ENCODE measurements at regions not wholly inside any gene's neighbourhood (a gene's known extent, or its start where the extent isn't known, plus 50 kb on each side); places are given as distances from the start of the nearest gene placed in this dataset.
"Not testable (repeated sequence)": the region's sequence is repeated elsewhere in the genome, so short reads cannot be mapped to it uniquely, and the experiment has no call there.

DNA sequence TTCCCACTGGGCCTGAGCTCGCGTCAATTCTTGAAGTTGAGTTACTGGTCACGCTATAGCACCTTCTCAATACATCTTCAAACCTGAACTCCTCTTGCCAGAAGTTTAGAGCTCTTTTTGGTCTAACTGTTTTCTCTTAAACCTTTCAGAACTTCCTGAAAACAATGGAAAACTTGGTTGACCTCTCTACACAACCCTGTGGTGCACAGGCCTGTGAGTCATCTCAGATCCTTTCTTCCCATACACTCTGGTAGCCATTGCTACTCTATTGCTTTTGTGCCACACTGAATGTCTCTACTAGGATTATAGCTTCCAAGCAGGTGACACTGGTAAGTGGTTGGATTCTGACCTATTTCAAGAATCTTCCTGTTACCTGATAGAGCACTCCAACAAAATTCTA, 321.5 kb upstream of the FSIP2 start:
- no peaks in the 10 kb centered on the region for H3K9me3 ChIP-seq (ENCODE audit: control insufficient read depth in 2 of 2, insufficient read depth in 1 of 2, low read length in 1 of 2)
- no peaks in the 10 kb centered on the region for H3K36me3 ChIP-seq (ENCODE audit: control insufficient read depth in 2 of 2, insufficient read depth in 2 of 2, low read length in 1 of 2)
- H3K27me3 ChIP-seq (ENCODE audit: control insufficient read depth in 2 of 2, insufficient read depth in 1 of 2, low read length in 1 of 2), result no peaks in the 10 kb centered on the region
- WGBS, result 90% methylated on average over 3 of the region's 3 CpGs
- no peak for DNase-seq (ENCODE audit: low read depth in 6 of 9, low spot score in 9 of 9)
- no peaks in the 10 kb centered on the region for H3K4me1 ChIP-seq (ENCODE audit: control insufficient read depth in 2 of 2, insufficient read depth in 2 of 2, low read length in 2 of 2)
- H3K4me3 ChIP-seq (ENCODE audit: low read length in 2 of 2), result no peak overlapping the region
- H3K27ac ChIP-seq (ENCODE audit: low read depth in 1 of 2, low read length in 1 of 2), result no peak overlapping the region

DNA sequence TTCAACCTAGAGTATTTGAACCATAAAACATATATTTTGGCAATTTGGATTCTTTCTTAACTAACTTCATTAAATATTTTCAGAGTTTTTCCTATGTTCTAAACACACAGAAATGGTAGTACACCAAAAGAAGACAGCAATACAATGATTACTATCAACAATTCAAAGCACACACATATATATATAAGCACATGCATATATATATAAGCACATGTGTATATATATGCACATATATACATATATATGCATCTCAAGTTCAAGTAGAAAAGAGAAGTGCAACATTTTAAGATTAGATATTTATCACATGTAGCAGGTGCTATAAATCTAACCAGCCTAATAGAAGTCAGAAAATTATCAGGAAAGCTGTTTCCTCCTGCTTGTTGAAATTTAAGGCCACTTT, 320.9 kb upstream of the FSIP2 start:
- H3K27ac ChIP-seq (ENCODE audit: low read depth in 1 of 2, low read length in 1 of 2), result no peak overlapping the region

DNA sequence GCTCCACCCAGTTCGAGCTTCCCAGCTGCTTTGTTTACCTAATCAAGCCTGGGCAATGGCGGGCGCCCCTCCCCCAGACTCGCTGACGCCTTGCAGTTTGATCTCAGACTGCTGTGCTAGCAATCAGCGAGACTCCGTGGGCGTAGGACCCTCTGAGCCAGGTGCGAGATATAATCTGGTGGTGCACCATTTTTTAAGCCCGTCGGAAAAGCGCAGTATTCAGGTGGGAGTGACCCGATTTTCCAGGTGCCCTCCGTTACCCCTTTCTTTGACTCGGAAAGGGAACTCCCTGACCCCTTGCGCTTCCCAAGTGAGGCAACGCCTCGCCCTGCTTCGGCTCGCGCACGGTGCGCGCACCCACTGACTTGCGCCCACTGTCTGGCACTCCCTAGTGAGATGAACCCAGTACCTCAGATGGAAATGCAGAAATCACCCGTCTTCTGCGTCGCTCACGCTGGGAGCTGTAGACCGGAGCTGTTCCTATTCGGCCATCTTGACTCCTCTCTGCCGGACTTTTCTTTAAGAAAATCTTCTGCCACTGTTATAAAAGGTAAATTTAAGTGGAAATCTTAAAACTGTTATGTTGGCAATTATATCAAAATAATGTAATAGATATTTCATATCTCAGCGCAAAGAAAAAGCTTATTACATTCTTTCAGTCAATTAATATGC, 313.5 kb upstream of the FSIP2 start:
- peak in 2 of 9 donors; percentile 19 to 44 for DNase-seq (ENCODE audit: low read depth in 6 of 9, low spot score in 9 of 9)
- not testable (repeated sequence) for H3K9me3 ChIP-seq (ENCODE audit: control insufficient read depth in 2 of 2, insufficient read depth in 1 of 2, low read length in 1 of 2); H3K36me3 ChIP-seq (ENCODE audit: control insufficient read depth in 2 of 2, insufficient read depth in 2 of 2, low read length in 1 of 2); H3K4me1 ChIP-seq (ENCODE audit: control insufficient read depth in 2 of 2, insufficient read depth in 2 of 2, low read length in 2 of 2); H3K27ac ChIP-seq (ENCODE audit: low read depth in 1 of 2, low read length in 1 of 2); H3K4me3 ChIP-seq (ENCODE audit: low read length in 2 of 2); H3K27me3 ChIP-seq (ENCODE audit: control insufficient read depth in 2 of 2, insufficient read depth in 1 of 2, low read length in 1 of 2)
- WGBS, result 82% methylated on average over 33 of the region's 33 CpGs

More for the DNA sequence above, 320.9 kb upstream of the FSIP2 start:
- H3K36me3 ChIP-seq (ENCODE audit: control insufficient read depth in 2 of 2, insufficient read depth in 2 of 2, low read length in 1 of 2), result no peaks in the 10 kb centered on the region
- H3K9me3 ChIP-seq (ENCODE audit: control insufficient read depth in 2 of 2, insufficient read depth in 1 of 2, low read length in 1 of 2), result no peaks in the 10 kb centered on the region
- DNase-seq (ENCODE audit: low read depth in 6 of 9, low spot score in 9 of 9), result no peak
- H3K4me1 ChIP-seq (ENCODE audit: control insufficient read depth in 2 of 2, insufficient read depth in 2 of 2, low read length in 2 of 2), result no peaks in the 10 kb centered on the region
- no peak overlapping the region for H3K4me3 ChIP-seq (ENCODE audit: low read length in 2 of 2)
- no peaks in the 10 kb centered on the region for H3K27me3 ChIP-seq (ENCODE audit: control insufficient read depth in 2 of 2, insufficient read depth in 1 of 2, low read length in 1 of 2)

DNA sequence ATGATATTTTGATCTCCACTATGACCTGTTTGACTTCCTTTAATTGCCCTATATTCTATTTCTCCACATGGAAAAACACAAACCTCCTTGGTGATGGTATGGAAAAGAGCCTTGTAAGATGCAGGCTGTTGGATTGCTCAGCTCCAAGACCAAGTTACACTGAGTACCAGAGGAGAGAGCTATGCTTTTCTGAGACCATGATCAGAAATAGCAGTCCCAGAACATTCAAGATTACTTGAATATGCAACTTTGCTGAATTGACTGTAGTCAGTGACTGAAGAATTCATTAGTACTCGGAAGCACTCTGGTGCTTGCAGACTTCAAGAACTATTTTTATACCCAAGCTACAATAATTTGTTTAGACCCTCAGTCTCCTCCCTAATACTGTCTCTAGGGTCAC, 310.6 kb upstream of the FSIP2 start:
- Histone ChIP-seq H3K4me1 (ENCODE audit: control insufficient read depth in 2 of 2, insufficient read depth in 2 of 2, low read length in 2 of 2) (no peaks in the 10 kb centered on the region), H3K27ac (ENCODE audit: low read depth in 1 of 2, low read length in 1 of 2) (no peak overlapping the region), H3K27me3 (ENCODE audit: control insufficient read depth in 2 of 2, insufficient read depth in 1 of 2, low read length in 1 of 2) (no peaks in the 10 kb centered on the region), H3K4me3 (ENCODE audit: low read length in 2 of 2) (no peak overlapping the region), H3K36me3 (ENCODE audit: control insufficient read depth in 2 of 2, insufficient read depth in 2 of 2, low read length in 1 of 2) (no peaks in the 10 kb centered on the region), H3K9me3 (ENCODE audit: control insufficient read depth in 2 of 2, insufficient read depth in 1 of 2, low read length in 1 of 2) (peaks cover 0 to 1% of the 10 kb centered on the region in 2 donors)
- DNase-seq (ENCODE audit: low read depth in 6 of 9, low spot score in 9 of 9), result no peak
- WGBS, result 52% methylated on average over 1 of the region's 1 CpG

DNA sequence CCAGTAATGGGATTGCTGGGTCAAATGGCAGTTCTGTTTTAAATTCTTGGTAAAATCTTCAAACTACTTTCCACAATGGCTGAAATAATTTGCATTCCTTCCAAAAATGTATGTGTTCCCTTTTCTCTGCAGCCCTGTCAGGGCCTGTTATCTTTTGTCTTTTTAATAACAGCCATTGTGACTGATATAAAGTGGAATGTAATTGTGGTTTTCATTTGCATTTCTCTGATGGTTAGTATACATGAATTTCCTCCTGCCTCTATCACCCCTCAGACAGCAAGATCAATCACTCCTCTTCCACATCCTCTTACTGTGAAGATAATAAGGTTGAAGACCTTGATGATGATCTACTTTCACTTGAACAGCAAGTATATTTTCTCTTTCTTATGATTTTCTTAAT, 304.8 kb upstream of the FSIP2 start:
- Histone ChIP-seq H3K9me3 (ENCODE audit: control insufficient read depth in 2 of 2, insufficient read depth in 1 of 2, low read length in 1 of 2) (peaks cover 0 to 1% of the 10 kb centered on the region in 2 donors), H3K27ac (ENCODE audit: low read depth in 1 of 2, low read length in 1 of 2) (no peak overlapping the region), H3K4me3 (ENCODE audit: low read length in 2 of 2) (no peak overlapping the region), H3K36me3 (ENCODE audit: control insufficient read depth in 2 of 2, insufficient read depth in 2 of 2, low read length in 1 of 2) (no peaks in the 10 kb centered on the region), H3K27me3 (ENCODE audit: control insufficient read depth in 2 of 2, insufficient read depth in 1 of 2, low read length in 1 of 2) (no peaks in the 10 kb centered on the region), H3K4me1 (ENCODE audit: control insufficient read depth in 2 of 2, insufficient read depth in 2 of 2, low read length in 2 of 2) (no peaks in the 10 kb centered on the region)
- peak in 1 of 9 donors; percentile 1 for DNase-seq (ENCODE audit: low read depth in 6 of 9, low spot score in 9 of 9)

DNA sequence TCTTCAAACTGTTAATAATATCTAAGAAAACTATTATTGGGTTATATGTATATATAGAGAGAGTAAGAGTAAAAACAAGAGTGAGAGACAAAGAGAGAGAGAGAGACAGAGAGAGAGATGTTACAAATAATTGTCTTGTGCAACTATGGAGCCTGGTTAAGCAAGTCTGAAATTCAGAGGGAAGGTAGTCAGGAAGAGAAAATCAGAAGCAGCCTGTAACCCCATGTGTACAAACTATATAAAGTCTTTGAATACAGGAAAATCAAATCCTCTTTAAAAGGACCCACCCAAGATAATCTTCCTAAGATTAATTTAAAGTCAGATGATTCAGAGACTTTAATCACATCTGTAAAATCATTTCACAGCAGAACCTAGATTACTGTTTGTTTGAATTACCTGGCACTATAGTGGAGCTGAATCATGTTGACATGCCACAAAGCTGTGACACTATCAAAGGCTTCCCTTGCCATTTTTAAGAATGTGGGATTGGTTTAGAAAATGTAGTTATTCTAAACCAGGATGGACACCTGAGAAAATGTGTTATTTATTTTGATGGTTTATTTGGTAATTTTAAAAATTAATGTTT, 301.7 kb upstream of the FSIP2 start:
- no peaks in the 10 kb centered on the region for H3K9me3 ChIP-seq (ENCODE audit: control insufficient read depth in 2 of 2, insufficient read depth in 1 of 2, low read length in 1 of 2)
- DNase-seq (ENCODE audit: low read depth in 6 of 9, low spot score in 9 of 9), result no peak

DNA sequence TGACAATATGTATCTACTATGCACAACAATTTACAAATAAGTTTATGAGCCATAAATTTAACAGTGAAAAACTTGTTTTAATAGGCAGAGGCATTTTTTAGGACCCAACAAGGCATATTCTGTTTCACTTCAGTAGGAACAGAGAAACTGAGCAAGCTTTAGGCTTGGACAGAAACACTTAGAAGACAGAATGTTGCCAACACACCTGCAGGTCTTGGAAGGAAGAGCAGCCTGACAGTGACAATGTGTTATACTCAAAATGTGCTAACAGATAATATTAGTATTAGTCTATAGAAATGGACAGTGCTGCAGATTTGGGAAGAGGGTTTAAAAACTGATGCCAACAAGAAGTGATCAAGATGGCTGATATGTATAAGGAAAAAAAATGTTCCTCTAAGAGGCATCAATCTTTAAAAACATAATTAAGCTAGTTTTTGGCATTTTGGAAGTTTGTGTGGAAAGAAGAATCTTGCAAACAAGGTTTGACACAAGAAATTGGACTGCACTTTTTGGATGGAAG, 297.1 kb upstream of the FSIP2 start:
- Histone ChIP-seq H3K4me1 (ENCODE audit: control insufficient read depth in 2 of 2, insufficient read depth in 2 of 2, low read length in 2 of 2) (no peaks in the 10 kb centered on the region), H3K4me3 (ENCODE audit: low read length in 2 of 2) (no peak overlapping the region), H3K27me3 (ENCODE audit: control insufficient read depth in 2 of 2, insufficient read depth in 1 of 2, low read length in 1 of 2) (no peaks in the 10 kb centered on the region), H3K9me3 (ENCODE audit: control insufficient read depth in 2 of 2, insufficient read depth in 1 of 2, low read length in 1 of 2) (no peaks in the 10 kb centered on the region), H3K27ac (ENCODE audit: low read depth in 1 of 2, low read length in 1 of 2) (no peak overlapping the region), H3K36me3 (ENCODE audit: control insufficient read depth in 2 of 2, insufficient read depth in 2 of 2, low read length in 1 of 2) (no peaks in the 10 kb centered on the region)
- DNase-seq (ENCODE audit: low read depth in 6 of 9, low spot score in 9 of 9), result no peak

More for the DNA sequence above, 301.7 kb upstream of the FSIP2 start:
- H3K36me3 ChIP-seq (ENCODE audit: control insufficient read depth in 2 of 2, insufficient read depth in 2 of 2, low read length in 1 of 2), result no peaks in the 10 kb centered on the region
- H3K27me3 ChIP-seq (ENCODE audit: control insufficient read depth in 2 of 2, insufficient read depth in 1 of 2, low read length in 1 of 2), result no peaks in the 10 kb centered on the region
- H3K27ac ChIP-seq (ENCODE audit: low read depth in 1 of 2, low read length in 1 of 2), result no peak overlapping the region
- no peak overlapping the region for H3K4me3 ChIP-seq (ENCODE audit: low read length in 2 of 2)
- no peaks in the 10 kb centered on the region for H3K4me1 ChIP-seq (ENCODE audit: control insufficient read depth in 2 of 2, insufficient read depth in 2 of 2, low read length in 2 of 2)

DNA sequence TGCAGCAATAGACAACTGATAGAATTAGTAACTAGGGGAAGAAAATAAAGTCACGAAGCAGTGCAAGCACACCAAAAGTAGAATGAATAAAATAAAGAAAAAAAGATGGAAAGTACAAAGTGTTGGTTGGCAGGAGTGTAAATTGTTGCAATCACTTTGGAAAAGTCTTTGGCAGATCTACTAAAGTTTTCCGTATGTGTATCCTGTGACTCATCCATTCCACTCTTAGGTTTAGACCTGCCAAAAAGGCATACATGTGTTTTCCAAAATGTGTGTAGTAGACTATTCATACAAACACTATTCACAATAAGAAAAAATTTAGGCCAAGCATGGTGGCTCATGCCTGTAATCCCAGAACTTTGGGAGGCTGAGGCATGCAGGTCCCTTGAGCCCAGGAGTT, 282.1 kb upstream of the FSIP2 start:
- Histone ChIP-seq H3K4me1 (ENCODE audit: control insufficient read depth in 2 of 2, insufficient read depth in 2 of 2, low read length in 2 of 2) (no peaks in the 10 kb centered on the region), H3K36me3 (ENCODE audit: control insufficient read depth in 2 of 2, insufficient read depth in 2 of 2, low read length in 1 of 2) (no peaks in the 10 kb centered on the region), H3K9me3 (ENCODE audit: control insufficient read depth in 2 of 2, insufficient read depth in 1 of 2, low read length in 1 of 2) (peaks cover 0 to under 1% of the 10 kb centered on the region in 2 donors), H3K27ac (ENCODE audit: low read depth in 1 of 2, low read length in 1 of 2) (no peak overlapping the region), H3K4me3 (ENCODE audit: low read length in 2 of 2) (no peak overlapping the region), H3K27me3 (ENCODE audit: control insufficient read depth in 2 of 2, insufficient read depth in 1 of 2, low read length in 1 of 2) (no peaks in the 10 kb centered on the region)
- no peak for DNase-seq (ENCODE audit: low read depth in 6 of 9, low spot score in 9 of 9)
- 93% methylated on average over 2 of the region's 2 CpGs for WGBS

DNA sequence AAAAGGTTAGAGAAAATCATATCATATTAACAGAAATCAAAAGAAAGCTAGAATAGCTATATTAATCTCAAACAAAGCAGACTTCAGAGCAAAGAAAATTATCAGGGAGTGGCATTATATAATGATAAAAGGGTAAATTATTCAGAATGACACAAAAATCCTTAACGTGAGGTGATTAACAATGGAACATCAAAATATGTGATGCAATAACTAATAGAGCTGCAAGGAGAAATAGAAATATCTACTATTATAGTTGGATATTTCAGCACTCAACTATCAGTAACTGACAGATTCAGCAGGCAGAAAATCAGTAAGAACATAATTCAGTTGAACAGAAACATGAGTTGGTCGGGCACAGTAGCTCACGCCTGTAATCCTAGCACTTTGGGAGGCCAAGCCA, 275.1 kb upstream of the FSIP2 start:
- H3K9me3 ChIP-seq (ENCODE audit: control insufficient read depth in 2 of 2, insufficient read depth in 1 of 2, low read length in 1 of 2), result no peaks in the 10 kb centered on the region
- no peak for DNase-seq (ENCODE audit: low read depth in 6 of 9, low spot score in 9 of 9)
- H3K27me3 ChIP-seq (ENCODE audit: control insufficient read depth in 2 of 2, insufficient read depth in 1 of 2, low read length in 1 of 2), result no peaks in the 10 kb centered on the region
- no peaks in the 10 kb centered on the region for H3K36me3 ChIP-seq (ENCODE audit: control insufficient read depth in 2 of 2, insufficient read depth in 2 of 2, low read length in 1 of 2)
- no peaks in the 10 kb centered on the region for H3K4me1 ChIP-seq (ENCODE audit: control insufficient read depth in 2 of 2, insufficient read depth in 2 of 2, low read length in 2 of 2)
- H3K4me3 ChIP-seq (ENCODE audit: low read length in 2 of 2), result no peak overlapping the region
- WGBS, result 94% methylated on average over 3 of the region's 3 CpGs
- no peak overlapping the region for H3K27ac ChIP-seq (ENCODE audit: low read depth in 1 of 2, low read length in 1 of 2)
